GM18951 (cell line): ENCODE measurements at regions not wholly inside any gene's neighbourhood (a gene's known extent, or its start where the extent isn't known, plus 50 kb on each side); places are given as distances from the start of the nearest gene placed in this dataset.
"Not testable (repeated sequence)": the region's sequence is repeated elsewhere in the genome, so short reads cannot be mapped to it uniquely, and the experiment has no call there.

Experiments used
- POLR2A ChIP-seq: IDR thresholded peaks from 4 replicates; pipeline ENCODE4 v1.6.1; 2011; ENCODE audit warnings: mild to moderate bottlenecking; ENCODE audit not compliant: insufficient read length, insufficient read depth; ENCODE audit errors: extremely low read depth
- in situ Hi-C: fragments of 300-500 bp; cut with MboI; formaldehyde crosslinking; loops from one replicate; pipeline ENCODE4 v1.12.0; 2022; ENCODE audit warnings: low sequenced_read_pairs, mixed read lengths, inconsistent platforms; ENCODE audit not compliant: unreplicated experiment

DNA sequence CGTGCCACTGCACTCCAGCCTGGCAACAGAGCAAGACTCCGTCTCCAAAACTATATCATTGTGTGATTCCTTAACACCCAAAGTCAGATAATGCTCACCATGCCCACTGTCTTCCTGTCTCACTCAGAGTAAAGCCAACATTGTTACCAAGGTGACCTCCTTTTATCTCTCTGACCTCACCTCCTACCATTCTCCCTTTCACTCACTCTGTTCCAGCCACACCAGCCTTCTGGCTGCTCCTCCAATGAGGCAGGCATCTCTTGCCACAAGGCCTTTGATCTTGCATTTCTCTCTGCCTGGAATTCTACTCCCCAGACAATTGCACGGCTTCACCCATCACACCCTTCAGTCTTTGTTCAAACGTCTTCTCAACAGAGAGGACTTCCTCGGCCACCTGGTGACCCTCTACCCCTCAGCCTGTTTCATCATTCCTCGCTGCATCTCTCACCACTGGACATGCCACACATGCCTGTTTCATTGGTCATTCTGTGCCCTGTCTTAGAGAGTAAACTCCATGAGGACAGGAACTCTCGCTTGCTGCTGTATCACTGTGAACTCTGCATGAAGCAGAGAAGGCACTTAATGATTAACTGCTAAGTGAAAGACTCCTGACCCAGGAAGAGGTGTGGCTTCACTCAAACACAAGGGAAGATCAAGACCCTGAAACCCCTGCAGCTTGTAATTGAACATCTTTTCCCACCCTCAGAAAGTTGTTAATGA lies 67.1 kb upstream of the CAPZB start:
- TF ChIP-seq POLR2A = no peak
- in situ Hi-C loops = no loop called here

DNA sequence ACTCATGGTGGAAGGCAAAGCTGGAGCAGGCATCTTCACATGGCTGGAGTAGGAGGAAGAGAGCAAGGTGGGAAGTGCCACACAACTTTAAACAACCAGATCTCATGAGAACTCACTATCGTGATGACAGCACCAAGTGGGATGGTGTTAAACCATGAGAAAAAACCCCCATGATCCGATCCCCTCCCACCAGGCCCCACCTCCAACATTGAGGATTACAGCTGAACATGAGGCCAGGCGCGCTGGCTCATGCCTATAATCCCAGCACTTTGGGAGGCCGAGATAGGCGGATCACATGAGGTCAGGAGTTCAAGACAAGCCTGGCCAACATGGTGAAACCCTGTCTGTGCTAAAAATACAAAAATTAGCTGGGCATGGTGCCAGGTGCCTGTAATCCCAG lies 66.5 kb upstream of the CAPZB start:
- in situ Hi-C loops = not testable (repeated sequence)

DNA sequence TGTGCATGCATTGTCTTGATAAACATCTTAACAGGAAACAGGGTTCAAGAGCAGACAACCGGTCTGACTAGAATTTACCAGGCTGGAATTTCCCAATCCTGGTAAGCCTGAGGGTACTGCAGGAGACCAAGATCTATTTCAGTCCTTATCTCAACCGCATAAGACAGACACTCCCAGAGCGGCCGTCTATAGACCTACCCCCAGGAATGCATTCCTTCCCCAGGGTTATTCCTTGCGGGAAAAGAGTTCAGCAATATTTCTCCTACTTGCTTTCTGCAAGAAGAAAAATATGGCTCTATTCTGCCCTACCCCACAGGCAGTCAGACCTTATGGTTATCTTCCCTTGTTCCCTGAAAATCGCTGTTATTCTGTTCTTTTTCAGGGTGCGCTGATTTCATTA lies 65.1 kb upstream of the CAPZB start:
- in situ Hi-C loops = not testable (repeated sequence)

DNA sequence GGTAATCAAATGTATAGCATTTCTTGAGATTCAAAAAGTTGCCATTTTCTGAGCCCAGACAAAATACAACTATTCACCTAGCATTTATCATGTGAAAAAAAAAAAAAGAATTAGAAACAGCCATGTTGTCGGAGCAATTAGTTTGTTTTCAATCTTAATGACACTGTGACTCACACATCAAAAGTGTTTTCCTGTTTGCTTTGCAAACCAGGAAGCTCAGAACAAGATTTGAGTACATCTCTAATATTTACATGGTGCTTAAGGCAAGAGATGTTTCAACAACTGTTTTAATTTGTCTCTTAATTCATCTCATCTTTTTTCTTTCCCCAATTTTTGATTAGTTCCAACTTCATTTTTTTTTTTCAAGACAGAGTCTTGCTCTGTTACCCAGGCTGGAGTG lies 62.5 kb upstream of the CAPZB start:
- no peak for TF ChIP-seq POLR2A
- in situ Hi-C loops = no loop called here

DNA sequence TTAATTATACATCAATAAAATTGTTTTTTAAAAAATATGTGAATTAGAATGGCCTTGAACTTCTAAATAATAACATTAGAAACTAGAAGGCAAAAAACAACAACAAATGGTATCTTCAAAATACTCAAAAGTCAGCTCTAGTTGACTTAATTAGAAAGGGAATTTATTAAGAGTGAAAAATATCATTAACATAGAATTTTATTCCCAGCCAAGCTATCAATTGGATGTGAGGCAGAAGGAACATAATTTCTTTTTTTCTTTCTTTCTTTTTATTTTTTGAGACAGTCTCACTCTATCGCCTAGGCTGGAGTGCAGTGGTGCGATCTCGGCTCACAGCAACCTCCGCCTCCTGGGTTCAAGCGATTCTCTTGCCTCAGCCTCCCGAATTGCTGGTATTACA lies 51.2 kb upstream of the CAPZB start:
- no peak for TF ChIP-seq POLR2A
- in situ Hi-C loops = no loop called here

DNA sequence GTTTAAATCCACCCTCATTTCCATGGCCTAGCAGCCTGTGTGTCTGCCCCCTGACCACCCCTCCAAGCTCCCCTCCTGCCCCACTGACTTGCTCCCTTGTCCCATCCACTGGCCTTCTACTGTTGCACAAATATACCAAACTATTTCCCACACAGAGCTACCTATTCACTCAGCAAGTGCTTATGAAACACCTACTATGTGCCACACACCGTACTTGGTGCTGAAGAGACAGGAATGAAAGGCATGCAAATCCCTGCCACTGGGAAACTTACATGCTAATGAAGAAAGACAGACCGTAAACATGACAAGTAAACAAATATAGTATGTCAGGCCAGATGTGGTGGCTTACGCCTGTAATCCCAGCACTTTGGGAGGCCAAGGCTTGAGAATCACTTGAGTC lies 49.9 kb upstream of the CAPZB start:
- no peak for TF ChIP-seq POLR2A
- in situ Hi-C loops = no loop called here
